Thymus (tissue), 11 donors: ENCODE measurements at regions not wholly inside any gene's neighbourhood (a gene's known extent, or its start where the extent isn't known, plus 50 kb on each side); places are given as distances from the start of the nearest gene placed in this dataset.

Source experiments
- DNase-seq, 9 donors: peaks; one replicate each; pipeline ENCODE4 v3.0.0-alpha.2; 2013; ENCODE audit warnings: low spot score in 9 of 9, low read depth in 6 of 9, missing footprints in 1 of 9
- H3K27ac ChIP-seq, 2 donors: one replicate each; pipeline ENCODE4 v1.5.1; 2013; ENCODE audit warnings: control low read depth in 1 of 2, low read depth in 1 of 2, low read length in 1 of 2, mild to moderate bottlenecking in 1 of 2, moderate library complexity in 1 of 2
- H3K27me3 ChIP-seq, 2 donors: one replicate each; pipeline ENCODE4 v1.5.1; 2013; ENCODE audit warnings: low read length in 1 of 2; ENCODE audit not compliant: control insufficient read depth in 2 of 2, insufficient read depth in 1 of 2
- H3K36me3 ChIP-seq, 2 donors: one replicate each; pipeline ENCODE4 v1.5.1; 2013; ENCODE audit warnings: low read length in 1 of 2, mild to moderate bottlenecking in 1 of 2, moderate library complexity in 1 of 2; ENCODE audit not compliant: control insufficient read depth in 2 of 2, insufficient read depth in 2 of 2
- H3K4me1 ChIP-seq, 2 donors: one replicate each; pipeline ENCODE4 v1.5.1; 2013; ENCODE audit warnings: low read length in 2 of 2; ENCODE audit not compliant: control insufficient read depth in 2 of 2, insufficient read depth in 2 of 2
- H3K4me3 ChIP-seq, 2 donors: one replicate each; pipeline ENCODE4 v1.5.1; 2013; ENCODE audit warnings: low read length in 2 of 2, control low read depth in 1 of 2, mild to moderate bottlenecking in 1 of 2
- H3K9me3 ChIP-seq, 2 donors: one replicate each; pipeline ENCODE4 v1.5.1; 2013; ENCODE audit warnings: low read length in 1 of 2, mild to moderate bottlenecking in 1 of 2; ENCODE audit not compliant: control insufficient read depth in 2 of 2, insufficient read depth in 1 of 2
- WGBS: extraction: QIAGEN DNeasy Blood & Tissue Kit; methylation state at CpG from one replicate; pipeline ENCODE4 v1.1.7; 2013; 5-methylcytosine and 5-hydroxymethylcytosine counted together
- donor health status: healthy.

- no peak for DNase-seq
- H3K4me3 ChIP-seq = no peak overlapping the region
- H3K27me3 ChIP-seq = no peaks in the 10 kb centered on the region
- H3K4me1 ChIP-seq = no peaks in the 10 kb centered on the region
- H3K27ac ChIP-seq = no peak overlapping the region
- H3K9me3 ChIP-seq = peaks cover 3 to 8% of the 10 kb centered on the region in 2 donors
- no peaks in the 10 kb centered on the region for H3K36me3 ChIP-seq
- WGBS = 94% methylated on average over 3 of the region's 3 CpGs
These were observed 121.0 kb downstream of the NREP start for GRCh38 chr5:111635916-111636570.

GRCh38 chr5:111635151-111635902 lies 121.7 kb downstream of the NREP start:
- Histone ChIP-seq H3K9me3 (peaks cover 3 to 8% of the 10 kb centered on the region in 2 donors), H3K36me3 (no peaks in the 10 kb centered on the region), H3K27ac (no peak overlapping the region), H3K27me3 (no peaks in the 10 kb centered on the region), H3K4me3 (no peak overlapping the region), H3K4me1 (no peaks in the 10 kb centered on the region)
- peak in 1 of 9 donors; percentile 10 for DNase-seq
- 92% methylated on average over 7 of the region's 7 CpGs for WGBS

GRCh38 chr5:111631328-111631727 lies 119.0 kb upstream of the STARD4 start:
- H3K27me3 ChIP-seq = no peaks in the 10 kb centered on the region
- H3K9me3 ChIP-seq = peaks cover 0 to 5% of the 10 kb centered on the region in 2 donors
- H3K36me3 ChIP-seq = no peaks in the 10 kb centered on the region
- H3K4me3 ChIP-seq = no peak overlapping the region
- no peaks in the 10 kb centered on the region for H3K4me1 ChIP-seq
- 97% methylated on average over 3 of the region's 3 CpGs for WGBS
- no peak for DNase-seq
- H3K27ac ChIP-seq = no peak overlapping the region

GRCh38 chr5:111628901-111629300 lies 116.6 kb upstream of the STARD4 start:
- H3K4me1 ChIP-seq = no peaks in the 10 kb centered on the region
- peaks cover 0 to 9% of the 10 kb centered on the region in 2 donors for H3K9me3 ChIP-seq
- H3K4me3 ChIP-seq = no peak overlapping the region
- no peak for DNase-seq
- no peaks in the 10 kb centered on the region for H3K36me3 ChIP-seq
- no peaks in the 10 kb centered on the region for H3K27me3 ChIP-seq
- no peak overlapping the region for H3K27ac ChIP-seq

- Histone ChIP-seq H3K4me3 (no peak overlapping the region), H3K27me3 (no peaks in the 10 kb centered on the region), H3K27ac (no peak overlapping the region), H3K4me1 (no peaks in the 10 kb centered on the region), H3K9me3 (peaks cover 0 to 9% of the 10 kb centered on the region in 2 donors), H3K36me3 (no peaks in the 10 kb centered on the region)
- 93% methylated on average over 3 of the region's 3 CpGs for WGBS
- no peak for DNase-seq
These were observed 115.5 kb upstream of the STARD4 start for GRCh38 chr5:111627862-111628261.

- no peaks in the 10 kb centered on the region for H3K4me1 ChIP-seq
- H3K4me3 ChIP-seq = no peak overlapping the region
- no peak overlapping the region for H3K27ac ChIP-seq
- H3K36me3 ChIP-seq = no peaks in the 10 kb centered on the region
- no peaks in the 10 kb centered on the region for H3K27me3 ChIP-seq
- peaks cover 0 to 9% of the 10 kb centered on the region in 2 donors for H3K9me3 ChIP-seq
- WGBS = 99% methylated on average over 2 of the region's 2 CpGs
- DNase-seq = no peak
These were observed 114.3 kb upstream of the STARD4 start for GRCh38 chr5:111626473-111627148.

- Histone ChIP-seq H3K36me3 (no peaks in the 10 kb centered on the region), H3K4me1 (no peaks in the 10 kb centered on the region), H3K9me3 (no peaks in the 10 kb centered on the region), H3K27ac (no peak overlapping the region), H3K4me3 (no peak overlapping the region), H3K27me3 (no peaks in the 10 kb centered on the region)
- peak in 1 of 9 donors; percentile 18 for DNase-seq
- 78% methylated on average over 5 of the region's 5 CpGs for WGBS
These were observed 106.4 kb upstream of the STARD4 start for GRCh38 chr5:111618623-111619271.

GRCh38 chr5:111615054-111615453 lies 102.7 kb upstream of the STARD4 start:
- H3K4me3 ChIP-seq = no peak overlapping the region
- peak in 1 of 9 donors; percentile 28 for DNase-seq
- H3K9me3 ChIP-seq = no peaks in the 10 kb centered on the region
- no peaks in the 10 kb centered on the region for H3K36me3 ChIP-seq
- H3K27ac ChIP-seq = no peak overlapping the region
- WGBS = 98% methylated on average over 1 of the region's 1 CpG
- H3K4me1 ChIP-seq = no peaks in the 10 kb centered on the region
- H3K27me3 ChIP-seq = no peaks in the 10 kb centered on the region
